ENCODE measurements at regions not wholly inside any gene's neighbourhood (a gene's known extent, or its start where the extent isn't known, plus 50 kb on each side); places are given as distances from the start of the nearest gene placed in this dataset.

DNA sequence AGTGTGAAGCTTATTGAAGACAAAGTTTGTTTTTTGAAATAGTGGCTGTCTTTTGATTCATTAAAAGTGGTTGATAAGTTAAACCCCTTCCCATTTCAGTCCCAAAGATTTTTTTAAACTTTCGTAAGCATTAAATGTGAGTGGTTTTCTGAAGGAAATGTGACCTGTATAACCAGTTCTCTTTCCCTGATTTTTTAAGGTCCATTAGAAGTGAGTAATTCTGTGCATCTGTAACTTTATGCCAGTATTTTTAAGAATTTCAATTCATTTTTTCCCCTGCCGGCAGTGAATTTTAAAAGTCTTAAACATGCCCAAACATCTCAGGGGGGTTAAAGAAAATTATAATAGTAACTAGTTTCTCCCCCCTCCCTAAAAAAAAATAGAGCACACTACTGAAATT is 254.6 kb upstream of the SP8 start:
- DNase-seq, result no peak

DNA sequence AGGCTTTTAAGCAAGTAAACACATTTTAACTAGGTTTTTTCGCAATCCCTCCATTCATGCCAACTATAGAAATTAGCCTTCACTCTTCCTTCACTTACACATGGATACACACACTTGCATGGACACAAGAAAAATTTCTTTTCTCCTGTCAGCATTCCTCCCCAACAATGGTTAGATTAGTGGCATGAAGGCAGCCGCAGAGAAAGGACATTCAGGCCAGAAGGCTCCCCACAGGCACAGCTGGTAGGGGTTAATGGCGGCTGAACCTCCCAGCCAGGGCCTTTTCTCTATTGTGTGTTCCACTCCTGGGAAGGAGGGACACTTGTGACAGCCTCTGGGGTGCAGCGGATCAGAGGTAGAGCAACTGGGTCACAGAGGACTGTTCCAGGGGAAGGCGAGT is 255.0 kb upstream of the SP8 start:
- DNase-seq, result no peak

GRCh38 chr7:21044384-21044783 is 257.7 kb upstream of the SP8 start:
- DNase-seq, result no peak

DNA sequence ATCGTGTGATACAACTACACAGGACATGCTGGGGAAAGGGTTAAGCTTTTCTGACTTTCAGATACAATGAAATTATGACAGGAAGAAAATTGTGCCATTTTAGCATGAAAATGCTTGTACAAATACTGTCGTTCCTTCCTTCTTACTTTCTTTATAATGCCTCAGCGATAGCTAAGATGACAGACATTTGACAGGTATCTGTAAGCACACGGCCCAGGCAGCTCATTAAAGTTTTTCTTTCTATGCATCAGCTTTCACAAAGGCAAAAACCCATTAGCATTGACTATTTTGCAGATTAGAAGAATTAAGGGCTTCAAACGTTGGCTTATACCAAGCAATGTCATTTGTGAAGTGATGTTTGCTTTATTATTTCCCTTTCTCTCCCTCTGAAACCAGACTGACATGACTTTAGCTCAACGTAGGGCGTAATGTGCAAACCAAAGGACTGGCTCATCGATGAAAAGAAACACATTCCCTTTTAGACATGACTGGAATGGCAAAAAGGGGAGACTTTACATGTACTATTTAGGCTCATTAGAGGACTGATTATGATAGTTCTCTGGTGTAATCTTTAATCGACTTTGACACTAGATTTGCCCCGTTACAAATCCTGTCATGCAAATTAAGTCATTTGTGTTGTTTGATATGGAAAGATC is 258.4 kb upstream of the SP8 start:
- no peak for DNase-seq

DNA sequence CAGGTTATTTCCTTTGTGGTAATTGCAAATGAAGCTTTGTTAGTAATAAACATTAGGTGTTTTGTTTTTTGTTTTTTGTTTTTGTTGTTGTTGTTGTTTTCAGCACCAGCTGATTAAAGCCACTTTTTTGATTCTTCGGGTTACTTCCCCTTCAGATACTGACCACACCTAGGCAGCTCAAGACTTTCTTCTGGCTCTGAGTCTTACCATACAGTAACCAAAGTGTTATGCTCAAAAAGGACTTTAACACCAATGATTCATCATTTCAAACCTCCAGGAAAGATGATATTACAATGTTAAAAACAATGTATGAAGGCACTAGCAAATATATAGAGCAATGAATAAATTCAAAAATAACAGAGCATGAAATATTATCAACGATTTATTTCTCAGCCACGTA is 265.2 kb upstream of the SP8 start:
- no peak for DNase-seq

- DNase-seq, result no peak
These were observed 267.9 kb upstream of the SP8 start for GRCh38 chr7:21054427-21055112.

GRCh38 chr7:21059069-21059468 is 272.4 kb upstream of the SP8 start:
- DNase-seq, result no peak

DNA sequence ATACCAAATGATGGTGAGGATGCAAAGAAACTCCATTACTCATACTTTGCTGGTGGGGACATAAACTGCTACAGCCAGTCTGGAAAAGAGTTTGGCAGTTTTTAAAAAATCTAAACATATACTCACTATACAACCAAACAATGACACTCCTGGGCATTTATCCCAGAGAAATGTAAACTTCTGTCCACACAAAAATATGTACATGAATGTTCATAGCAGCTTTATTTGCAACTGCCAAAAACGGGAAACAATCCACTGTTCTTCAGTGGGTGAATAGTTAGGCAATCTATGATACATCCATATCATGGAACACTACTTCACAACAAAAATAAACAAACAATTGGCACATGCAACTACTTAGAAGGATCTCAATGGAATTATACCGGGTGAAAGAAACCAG is 276.4 kb upstream of the SP8 start:
- DNase-seq, result no peak

- no peak for DNase-seq
These were observed 278.3 kb upstream of the SP8 start for GRCh38 chr7:21064698-21065648.

- DNase-seq, result no peak
These were observed 279.5 kb upstream of the SP8 start for GRCh38 chr7:21066221-21066620.

DNA sequence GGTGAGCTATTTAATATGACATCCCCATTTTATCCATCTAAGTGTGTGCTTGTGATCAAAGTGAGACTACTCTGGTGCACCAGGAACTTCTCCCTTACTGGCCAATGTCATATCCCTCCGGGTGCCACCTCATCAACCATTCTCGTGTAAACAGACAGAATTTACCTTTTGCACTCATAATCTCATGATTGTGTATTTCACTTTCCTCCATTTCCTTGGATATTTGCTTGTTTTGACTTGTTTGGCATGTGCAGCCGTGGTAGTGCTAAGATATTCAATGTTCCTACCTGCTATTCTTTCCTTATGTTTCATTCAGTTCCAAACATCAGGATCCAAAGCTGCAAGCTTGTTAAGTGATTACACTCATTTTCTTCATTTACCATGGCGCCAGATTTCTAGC is 280.5 kb upstream of the SP8 start:
- no peak for DNase-seq

- no peak for DNase-seq
These were observed 283.9 kb upstream of the SP8 start for GRCh38 chr7:21070571-21071090.

GRCh38 chr7:21071561-21072501 is 285.1 kb upstream of the SP8 start:
- no peak for DNase-seq

DNA sequence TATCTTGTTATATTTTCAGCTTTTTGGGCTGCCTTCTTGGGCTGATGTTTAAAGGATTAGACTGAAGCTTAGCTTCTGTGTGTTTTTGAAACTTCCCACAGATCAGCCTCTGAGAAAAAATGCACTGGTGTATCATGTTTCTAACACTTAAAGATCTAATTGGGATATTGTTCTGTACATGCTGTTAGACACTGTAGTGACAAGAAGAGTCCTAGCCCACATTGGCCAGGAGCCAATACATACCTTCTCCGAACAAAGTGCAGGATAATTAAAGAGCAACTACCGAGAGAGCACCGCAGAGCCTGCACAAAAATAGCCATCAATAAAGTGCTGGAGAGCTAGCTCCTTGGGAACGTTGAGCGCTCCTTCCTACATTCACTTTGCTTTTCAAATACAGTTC is 289.4 kb upstream of the SP8 start:
- DNase-seq, result no peak

DNA sequence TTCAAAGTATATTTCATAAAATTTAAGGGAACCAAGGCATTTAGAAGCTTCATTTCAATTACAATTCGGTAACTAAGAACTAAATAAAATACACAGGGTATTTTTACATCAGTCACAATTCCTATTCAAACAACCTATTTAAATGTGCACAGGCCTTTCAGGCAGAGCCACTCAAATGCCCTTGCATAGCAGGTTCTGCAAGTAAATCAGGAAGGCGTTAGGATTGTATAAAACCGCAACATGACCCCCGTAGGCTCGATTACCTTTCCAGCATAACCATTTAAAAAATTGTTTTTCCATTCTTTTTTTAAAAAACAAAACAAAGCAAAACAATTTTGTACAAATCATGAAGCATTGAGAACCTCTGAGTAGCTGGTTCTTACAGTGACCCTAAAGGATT is 289.9 kb upstream of the SP8 start:
- no peak for DNase-seq

DNA sequence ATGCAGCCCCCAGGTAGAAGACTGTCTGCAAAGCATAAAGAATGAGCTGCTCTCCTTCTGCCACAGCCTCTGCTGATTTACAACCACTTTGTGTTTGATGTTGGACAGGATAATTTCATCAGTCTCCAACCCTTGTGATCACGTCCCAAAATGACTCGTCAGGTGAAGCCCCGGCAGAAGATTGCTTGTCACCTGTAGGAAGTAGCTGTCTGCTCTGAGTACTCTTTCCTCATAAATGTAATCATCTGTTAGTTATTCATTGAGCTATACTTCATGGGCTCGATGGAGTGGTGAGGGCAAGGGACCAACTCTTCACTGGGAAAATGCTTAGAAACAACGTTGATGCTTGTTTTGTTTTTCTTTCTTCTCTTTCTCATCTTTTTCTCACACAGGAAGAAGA is 290.9 kb upstream of the SP8 start:
- DNase-seq, result no peak

DNA sequence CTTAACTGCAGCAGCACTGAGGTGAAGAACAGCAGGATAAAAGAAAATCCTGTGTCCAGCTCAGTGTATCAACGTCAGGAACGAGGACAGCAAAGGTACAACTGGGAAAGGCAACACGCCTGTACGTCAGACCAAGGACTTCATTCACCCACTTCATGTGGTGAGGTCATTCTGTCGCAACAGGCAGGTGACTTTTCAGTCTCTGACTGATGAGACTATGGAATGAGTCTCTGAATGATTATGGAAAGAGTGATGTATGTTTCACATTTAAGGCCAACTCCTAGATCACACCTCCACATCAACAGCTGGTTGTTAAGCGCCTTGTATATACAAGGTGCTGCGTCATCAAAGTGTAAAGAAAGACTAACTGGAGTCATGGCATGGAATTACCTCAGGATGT is 297.6 kb upstream of the SP8 start:
- DNase-seq, result no peak

GRCh38 chr7:21086688-21087087 is 300.0 kb upstream of the SP8 start:
- no peak for DNase-seq

- DNase-seq, result no peak
These were observed 303.0 kb upstream of the SP8 start for GRCh38 chr7:21089653-21090052.

- no peak for DNase-seq
These were observed 306.3 kb upstream of the SP8 start for GRCh38 chr7:21092766-21093702.

DNA sequence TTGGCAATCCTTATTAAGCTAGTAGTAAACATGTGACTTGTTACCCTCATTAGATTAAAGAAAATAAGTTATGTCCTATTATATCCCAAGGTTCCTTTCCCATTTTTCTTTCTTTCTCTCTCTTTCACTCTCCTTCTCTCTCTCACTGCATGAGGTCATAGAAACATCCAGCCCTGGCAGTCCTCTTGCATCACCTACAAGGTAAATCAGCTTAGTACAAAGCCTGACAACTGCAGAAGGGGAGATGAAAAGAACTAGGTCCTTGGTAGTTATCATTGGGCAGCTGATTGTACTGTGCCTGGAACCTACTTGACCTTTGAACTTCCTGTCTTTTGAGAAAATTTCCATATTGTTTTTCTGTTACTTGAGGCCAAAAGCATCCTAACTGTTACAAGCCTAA is 307.9 kb upstream of the SP8 start:
- DNase-seq, result no peak
